RWPE2 (cell line): ENCODE measurements at regions not wholly inside any gene's neighbourhood (a gene's known extent, or its start where the extent isn't known, plus 50 kb on each side); places are given as distances from the start of the nearest gene placed in this dataset.

Source experiments
- ATAC-seq: fragments of 200-7000 bp; cut with Tn5 transposase; 3 replicates; pipeline ENCODE4 v1.9.1; 2021; ENCODE audit warnings: low read depth
- DNase-seq: peaks from one replicate; pipeline ENCODE4 v3.0.0-alpha.2; 2020; ENCODE audit warnings: low spot score
- H3K27ac ChIP-seq: fragments of 450-650 bp; 2 replicates; pipeline ENCODE4 v1.5.1; 2017; ENCODE audit warnings: mild to moderate bottlenecking; ENCODE audit not compliant: poor library complexity, severe bottlenecking
- H3K27me3 ChIP-seq: fragments of 250-450 bp; sonication (Bioruptor Pico); 2 replicates; pipeline ENCODE4 v1.5.1; 2021; ENCODE audit warnings: mild to moderate bottlenecking, moderate library complexity; ENCODE audit not compliant: insufficient read depth, poor library complexity, severe bottlenecking
- H3K36me3 ChIP-seq: fragments of 250-450 bp; sonication (Bioruptor Pico); 2 replicates; pipeline ENCODE4 v1.5.1; 2020; ENCODE audit warnings: low read depth, mild to moderate bottlenecking, moderate library complexity
- H3K4me1 ChIP-seq: fragments of 250-450 bp; sonication (Bioruptor Pico); 2 replicates; pipeline ENCODE4 v1.5.1; 2021; ENCODE audit warnings: mild to moderate bottlenecking, moderate library complexity; ENCODE audit not compliant: insufficient read depth, poor library complexity, severe bottlenecking
- H3K4me3 ChIP-seq: fragments of 250-450 bp; sonication (Bioruptor Pico); 2 replicates; pipeline ENCODE4 v1.5.1; 2021; ENCODE audit warnings: mild to moderate bottlenecking, moderate library complexity; ENCODE audit not compliant: severe bottlenecking
- H3K9me3 ChIP-seq: fragments of 250-450 bp; sonication (Bioruptor Pico); 2 replicates; pipeline ENCODE4 v1.5.1; 2021; ENCODE audit warnings: mild to moderate bottlenecking, moderate library complexity; ENCODE audit not compliant: severe bottlenecking
- TF ChIP-seq, protein P1 (sequence below): fragments of 450-650 bp; IDR thresholded peaks from one replicate; pipeline ENCODE4 v1.5.1; 2017; ENCODE audit warnings: mild to moderate bottlenecking, moderate library complexity; ENCODE audit not compliant: poor library complexity, severe bottlenecking

DNA sequence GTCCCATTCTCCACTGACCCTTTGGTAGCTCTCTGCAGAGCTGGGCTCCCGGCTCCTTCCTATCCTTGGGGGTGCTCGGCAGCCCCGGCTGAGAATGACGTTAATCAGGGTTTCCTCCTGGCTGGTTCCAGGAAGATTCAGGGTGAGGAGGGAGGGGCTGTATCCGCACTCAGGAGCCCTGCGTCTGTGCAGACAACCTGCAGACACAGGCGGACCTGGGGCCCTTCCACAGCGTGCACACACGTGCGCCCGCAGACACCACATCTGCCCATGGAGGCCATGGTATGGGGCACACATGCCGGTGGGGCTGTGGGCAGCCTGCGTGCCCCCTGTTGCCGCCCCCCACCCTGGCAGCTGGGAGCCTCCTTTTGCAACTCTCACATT lies 66.6 kb upstream of the RNU6ATAC start:
- Histone ChIP-seq H3K27me3 (peaks cover 20% of the 10 kb centered on the region), H3K36me3 (no peaks in the 10 kb centered on the region), H3K4me1 (no peaks in the 10 kb centered on the region), H3K4me3 (no peak overlapping the region), H3K27ac (no peak overlapping the region), H3K9me3 (no peaks in the 10 kb centered on the region)
- DNase-seq (no peak), ATAC-seq (no peak)
- TF ChIP-seq, protein P1, sequence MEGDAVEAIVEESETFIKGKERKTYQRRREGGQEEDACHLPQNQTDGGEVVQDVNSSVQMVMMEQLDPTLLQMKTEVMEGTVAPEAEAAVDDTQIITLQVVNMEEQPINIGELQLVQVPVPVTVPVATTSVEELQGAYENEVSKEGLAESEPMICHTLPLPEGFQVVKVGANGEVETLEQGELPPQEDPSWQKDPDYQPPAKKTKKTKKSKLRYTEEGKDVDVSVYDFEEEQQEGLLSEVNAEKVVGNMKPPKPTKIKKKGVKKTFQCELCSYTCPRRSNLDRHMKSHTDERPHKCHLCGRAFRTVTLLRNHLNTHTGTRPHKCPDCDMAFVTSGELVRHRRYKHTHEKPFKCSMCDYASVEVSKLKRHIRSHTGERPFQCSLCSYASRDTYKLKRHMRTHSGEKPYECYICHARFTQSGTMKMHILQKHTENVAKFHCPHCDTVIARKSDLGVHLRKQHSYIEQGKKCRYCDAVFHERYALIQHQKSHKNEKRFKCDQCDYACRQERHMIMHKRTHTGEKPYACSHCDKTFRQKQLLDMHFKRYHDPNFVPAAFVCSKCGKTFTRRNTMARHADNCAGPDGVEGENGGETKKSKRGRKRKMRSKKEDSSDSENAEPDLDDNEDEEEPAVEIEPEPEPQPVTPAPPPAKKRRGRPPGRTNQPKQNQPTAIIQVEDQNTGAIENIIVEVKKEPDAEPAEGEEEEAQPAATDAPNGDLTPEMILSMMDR = no peak

DNA sequence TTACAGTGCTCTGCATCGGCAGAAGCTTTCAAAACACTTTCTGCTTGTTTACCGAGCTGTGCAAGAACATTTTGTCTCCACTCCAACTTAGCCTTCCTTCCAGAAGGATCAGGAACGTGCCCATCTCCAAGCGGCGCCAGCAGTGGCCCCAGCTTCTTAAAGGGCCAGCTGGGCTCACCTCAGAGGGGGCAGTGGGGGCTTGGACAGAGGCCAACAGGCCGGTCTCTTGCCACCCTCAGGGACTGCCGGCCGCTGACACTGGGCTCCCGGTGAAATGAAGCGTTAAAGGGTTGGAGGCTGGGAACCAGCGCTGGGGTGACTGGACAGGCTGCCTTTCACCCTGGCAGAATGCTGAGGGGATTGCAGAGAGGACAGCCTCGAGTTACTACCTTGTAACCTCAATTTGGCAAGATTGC lies 67.0 kb upstream of the RNU6ATAC start:
- Histone ChIP-seq H3K36me3 (no peaks in the 10 kb centered on the region), H3K4me1 (no peaks in the 10 kb centered on the region), H3K27ac (no peak overlapping the region), H3K4me3 (no peak overlapping the region), H3K9me3 (no peaks in the 10 kb centered on the region), H3K27me3 (peaks cover 20% of the 10 kb centered on the region)
- ATAC-seq (no peak), DNase-seq (no peak)
- TF ChIP-seq, protein P1 = no peak

DNA sequence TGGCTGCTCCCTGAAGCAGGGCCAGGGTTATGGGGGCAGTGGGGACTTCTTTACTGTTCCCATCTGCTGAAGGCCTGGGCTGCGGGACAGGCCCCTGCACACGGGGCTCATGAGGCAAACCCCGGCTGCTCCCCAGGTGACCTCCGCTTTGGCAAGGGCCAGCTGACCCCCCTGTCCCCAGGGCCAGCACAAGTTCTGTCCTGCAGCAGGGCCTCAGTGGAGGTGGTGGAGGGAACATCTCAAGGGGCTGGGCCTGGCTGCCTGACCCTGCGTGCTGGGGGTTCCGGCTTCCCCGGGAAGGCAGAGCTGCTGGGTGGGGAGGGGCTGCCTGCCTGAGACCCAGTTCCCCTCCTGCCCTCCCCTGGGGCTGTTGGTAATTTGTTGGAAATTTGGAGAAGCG lies 67.4 kb upstream of the RNU6ATAC start:
- TF ChIP-seq, protein P1 = no peak
- Histone ChIP-seq H3K27ac (no peak overlapping the region), H3K9me3 (no peaks in the 10 kb centered on the region), H3K4me3 (no peak overlapping the region), H3K27me3 (peaks cover 20% of the 10 kb centered on the region), H3K36me3 (no peaks in the 10 kb centered on the region), H3K4me1 (no peaks in the 10 kb centered on the region)
- DNase-seq (no peak), ATAC-seq (no peak)

DNA sequence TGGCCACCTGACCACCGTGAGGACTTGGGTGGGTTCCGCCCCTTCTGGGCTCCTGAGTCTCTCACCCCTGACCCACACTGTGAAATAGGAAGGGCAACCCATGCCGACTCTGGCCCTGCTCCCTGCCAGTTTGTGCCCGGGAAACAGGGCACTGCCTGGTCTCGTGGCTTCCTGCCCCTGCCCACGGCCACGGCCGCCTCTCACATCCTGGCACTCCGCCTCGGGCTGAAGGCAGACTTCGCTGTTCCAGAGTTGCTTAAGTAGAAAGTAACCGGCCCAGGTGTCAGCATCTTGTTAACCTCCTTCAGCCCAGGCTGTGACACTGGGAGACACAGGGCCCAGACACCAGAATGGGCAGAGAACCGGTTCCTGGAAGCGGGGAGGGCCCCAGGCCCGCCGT lies 68.7 kb upstream of the RNU6ATAC start:
- TF ChIP-seq, protein P1 = no peak
- Histone ChIP-seq H3K36me3 (no peaks in the 10 kb centered on the region), H3K9me3 (no peaks in the 10 kb centered on the region), H3K4me3 (no peak overlapping the region), H3K27ac (no peak overlapping the region), H3K4me1 (no peaks in the 10 kb centered on the region), H3K27me3 (peaks cover 20% of the 10 kb centered on the region)
- DNase-seq (no peak), ATAC-seq (no peak)

DNA sequence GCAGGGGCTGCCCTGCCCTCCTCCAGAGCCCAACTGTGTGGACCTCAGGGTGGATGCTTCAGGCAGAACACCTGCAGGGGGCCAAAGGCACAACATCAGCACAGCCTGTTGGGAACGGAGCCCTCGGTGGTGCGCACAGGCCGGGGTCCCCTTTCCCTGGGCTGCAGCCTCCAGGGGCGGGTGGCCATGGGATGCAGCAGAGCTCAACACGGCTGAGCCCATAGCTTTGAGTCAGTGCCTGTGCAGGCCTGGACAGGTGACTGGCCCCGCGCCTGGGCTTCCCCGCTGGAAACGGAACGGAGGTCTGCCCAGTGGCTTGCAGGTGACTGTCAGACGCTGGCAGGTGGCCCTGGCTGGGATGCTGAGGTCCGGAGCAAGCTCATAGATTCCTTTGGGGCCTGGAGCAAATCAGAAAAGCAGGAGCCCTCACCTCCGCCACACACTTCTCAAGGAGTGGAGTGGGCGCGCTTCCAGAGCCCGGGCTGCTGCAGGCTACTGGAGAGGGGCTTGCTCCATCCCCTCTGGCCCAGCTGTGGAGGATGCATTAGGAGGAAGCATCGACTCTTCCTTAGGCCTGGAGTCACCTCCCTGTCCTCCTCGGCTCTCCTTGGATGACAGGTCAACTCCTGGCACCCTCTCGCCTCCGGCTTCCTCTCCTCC lies 69.8 kb upstream of the RNU6ATAC start:
- no peak for DNase-seq
- ATAC-seq = peak; percentile 78
- no peak overlapping the region for H3K27ac ChIP-seq
- H3K4me1 ChIP-seq = no peaks in the 10 kb centered on the region
- TF ChIP-seq, protein P1 = no peak
- no peak overlapping the region for H3K4me3 ChIP-seq
- H3K27me3 ChIP-seq = peaks cover 20% of the 10 kb centered on the region
- no peaks in the 10 kb centered on the region for H3K9me3 ChIP-seq
- no peaks in the 10 kb centered on the region for H3K36me3 ChIP-seq
